Peyer's patch (tissue), 4 donors: ENCODE measurements at regions not wholly inside any gene's neighbourhood (a gene's known extent, or its start where the extent isn't known, plus 50 kb on each side); places are given as distances from the start of the nearest gene placed in this dataset.

Source experiments
- CTCF ChIP-seq, 6 experiments: fragments of 450-650 bp in 4 of 6; fragments of 200-600 bp in 2 of 6; sonication (generic) in 1 of 6; IDR thresholded peaks; one replicate each; pipeline ENCODE4 v1.5.1; 2017 to 2019; ENCODE audit warnings: antibody characterized with exemption in 6 of 6, mild to moderate bottlenecking in 3 of 6, moderate library complexity in 1 of 6
- POLR2A ChIP-seq, 2 donors: fragments of 450-650 bp; IDR thresholded peaks; one replicate each; pipeline ENCODE4 v1.5.1; 2017; ENCODE audit warnings: antibody characterized with exemption in 2 of 2, mild to moderate bottlenecking in 2 of 2, moderate library complexity in 2 of 2

GRCh38 chr5:3311433-3311832, 284.2 kb upstream of the IRX1 start:
- no peak for TF ChIP-seq POLR2A (IDR thresholded peaks at IDR 0.05)
- no peak for TF ChIP-seq CTCF (IDR thresholded peaks at IDR 0.05)
